NCI-H460 (cell line): ENCODE measurements at regions not wholly inside any gene's neighbourhood (a gene's known extent, or its start where the extent isn't known, plus 50 kb on each side); places are given as distances from the start of the nearest gene placed in this dataset.

Experiments used
- DNase-seq: peaks from one replicate; pipeline ENCODE4 v3.0.0-alpha.2; 2016; ENCODE audit warnings: low read depth; ENCODE audit errors: extremely low read depth

DNA sequence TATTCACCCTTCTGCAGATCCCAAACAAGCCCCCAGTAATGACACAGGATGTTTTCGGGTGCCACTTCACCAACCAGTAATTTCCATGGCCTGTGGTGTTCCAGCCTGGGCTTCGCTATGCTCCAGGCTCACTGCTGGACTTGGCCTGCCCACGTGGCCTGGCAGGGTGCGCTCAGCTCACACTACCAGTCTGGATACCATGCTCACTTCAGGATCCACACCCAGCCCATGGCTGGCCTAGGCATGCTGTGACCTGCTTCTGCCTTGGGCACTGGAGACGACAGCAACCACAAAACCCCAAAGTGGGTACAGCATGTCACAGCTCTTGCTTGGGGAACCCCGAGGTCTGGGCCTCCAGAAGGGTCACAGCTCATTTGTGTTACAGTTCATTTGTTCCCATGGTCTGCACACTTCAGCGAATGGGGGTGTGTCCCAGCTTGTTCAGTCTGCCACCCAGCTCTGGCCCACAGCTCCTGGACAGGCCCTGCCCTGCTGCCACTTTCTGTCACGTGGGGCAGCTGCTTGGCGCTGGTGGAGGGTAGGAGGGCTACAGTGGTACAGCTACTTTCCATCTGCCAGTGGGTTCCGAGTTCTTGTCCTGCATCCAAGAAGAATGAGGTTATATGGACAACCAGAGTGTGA lies 650.8 kb downstream of the MCTP2 start:
- no peak for DNase-seq

DNA sequence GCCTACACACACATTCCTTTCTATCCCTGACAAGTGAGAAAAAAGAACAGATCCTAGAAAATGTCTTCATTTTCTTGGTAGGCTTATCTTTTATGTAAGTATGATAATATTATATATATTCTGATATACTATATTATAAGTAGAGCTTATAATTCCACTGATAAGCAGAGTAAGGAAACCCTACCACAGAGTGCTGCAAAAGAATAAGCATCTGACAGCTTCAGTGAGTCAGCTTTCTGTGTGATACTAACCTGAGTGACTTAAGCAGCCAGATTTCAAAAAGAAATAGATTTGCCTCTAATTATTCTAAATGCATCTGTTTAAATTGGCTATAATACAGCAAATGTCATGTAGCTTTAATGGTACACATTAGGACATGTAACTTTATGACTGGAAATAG lies 656.0 kb downstream of the MCTP2 start:
- DNase-seq: no peak

DNA sequence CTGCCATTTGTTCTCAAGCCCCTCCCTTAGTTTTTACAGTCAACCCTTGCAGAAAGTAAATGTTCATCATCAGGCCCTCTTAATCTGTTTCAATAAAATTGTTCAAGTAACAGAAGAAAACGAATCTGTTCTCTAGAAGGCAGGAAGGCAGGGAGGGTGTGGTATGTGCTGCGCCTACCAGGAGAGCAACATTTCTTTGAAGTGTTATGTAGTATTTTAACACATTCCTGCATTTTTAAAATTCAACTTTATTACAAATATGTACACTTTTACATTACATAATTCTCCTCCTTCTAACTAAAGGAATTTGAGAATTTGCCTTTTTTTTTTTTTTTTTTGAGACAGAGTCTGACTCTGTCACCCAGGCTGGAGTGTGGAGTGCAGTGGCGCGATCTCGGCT lies 657.8 kb downstream of the MCTP2 start:
- no peak for DNase-seq

DNA sequence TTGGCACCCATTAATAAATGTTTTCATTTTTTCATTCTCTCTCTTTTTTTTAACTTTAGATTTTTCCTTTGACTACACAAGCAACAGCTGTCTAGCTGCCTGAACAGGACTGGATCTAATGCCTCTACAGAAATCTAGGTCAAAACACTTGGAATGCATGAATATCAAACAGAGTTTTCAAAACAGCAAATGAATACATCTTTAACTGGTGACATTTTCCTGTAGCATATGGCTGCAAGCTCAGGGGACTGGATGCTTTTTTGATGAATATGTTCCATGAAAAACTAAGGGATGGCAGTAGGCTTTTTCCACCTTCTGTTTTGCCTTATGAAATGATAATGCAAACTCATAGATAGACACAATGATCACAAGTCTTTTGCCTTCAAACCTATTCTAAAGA lies 661.7 kb downstream of the MCTP2 start:
- no peak for DNase-seq

DNA sequence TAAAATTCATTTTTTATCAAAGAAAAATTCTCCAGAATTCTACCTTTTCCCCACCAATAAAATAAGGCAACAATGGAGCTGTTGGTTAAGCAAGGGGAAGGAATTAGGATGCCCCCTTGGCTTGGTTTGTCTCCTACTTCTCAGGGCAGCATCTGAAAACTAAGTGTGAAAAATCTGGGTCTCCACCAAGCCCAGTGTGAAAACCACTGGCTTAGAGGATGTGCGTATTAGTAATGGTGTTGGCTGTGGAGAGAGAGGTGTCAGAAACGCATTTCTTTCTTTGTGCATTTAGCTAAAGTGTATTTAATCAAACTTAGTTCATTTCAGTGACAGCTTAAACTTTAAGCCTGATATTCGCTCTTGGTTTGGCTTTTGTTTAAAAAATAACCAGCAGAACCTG lies 662.7 kb downstream of the MCTP2 start:
- DNase-seq: no peak

DNA sequence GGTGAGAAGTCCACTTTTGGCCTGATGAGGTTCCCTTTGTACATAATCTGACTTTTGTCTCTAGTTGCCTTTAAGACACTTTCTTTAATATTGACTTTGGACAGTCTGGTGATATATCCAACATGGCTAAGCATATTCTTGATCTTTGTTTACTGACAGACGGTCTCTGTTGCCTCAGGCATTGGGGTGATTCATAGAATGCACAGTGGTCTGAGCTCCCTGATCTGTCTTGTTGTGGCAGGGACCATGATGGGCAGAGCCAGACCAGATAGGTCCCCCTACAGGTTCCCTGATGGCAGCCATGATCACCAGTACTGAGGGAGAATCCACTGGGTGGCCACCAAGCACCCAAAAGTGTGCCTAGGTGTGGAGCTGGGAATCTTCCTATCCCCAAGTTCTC lies 678.1 kb downstream of the MCTP2 start:
- no peak for DNase-seq

DNA sequence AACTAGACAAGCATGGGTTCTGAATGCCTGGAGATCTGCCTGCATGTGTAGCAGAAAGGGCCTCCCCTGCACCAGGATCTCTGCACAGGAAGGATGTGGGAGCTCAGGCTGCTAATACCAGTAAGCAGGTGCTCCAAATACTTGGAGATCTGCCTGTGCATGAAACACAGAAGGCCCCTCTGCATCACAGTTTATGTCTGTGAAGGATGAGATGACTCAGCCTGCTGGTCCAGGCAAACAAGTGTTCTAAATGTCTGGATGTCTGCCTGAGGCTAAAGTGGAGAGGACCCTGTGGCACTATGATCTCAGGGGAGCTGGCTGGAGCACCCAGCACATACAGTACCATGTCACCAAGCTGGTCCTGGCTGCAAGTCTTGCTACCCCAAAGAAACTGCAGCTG lies 678.8 kb downstream of the MCTP2 start:
- DNase-seq: no peak

DNA sequence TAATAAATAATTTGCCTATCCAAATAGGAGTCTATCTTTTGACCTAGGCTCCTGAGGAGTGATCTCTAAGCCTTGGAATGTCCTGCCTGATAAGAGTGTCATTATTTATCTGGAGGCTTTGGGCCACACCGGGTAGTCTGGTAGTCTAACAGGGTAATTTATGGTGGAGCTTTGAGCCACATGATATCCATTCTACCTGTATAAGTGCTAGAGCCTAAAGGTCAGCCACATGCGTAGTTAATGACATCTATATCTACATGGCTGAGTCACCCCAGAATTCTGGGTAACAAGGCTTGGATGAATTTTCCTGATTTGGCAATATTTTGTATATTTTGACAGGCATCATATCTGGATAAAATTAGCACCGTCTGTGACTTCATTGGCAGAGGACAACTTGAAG lies 681.4 kb downstream of the MCTP2 start:
- no peak for DNase-seq

DNA sequence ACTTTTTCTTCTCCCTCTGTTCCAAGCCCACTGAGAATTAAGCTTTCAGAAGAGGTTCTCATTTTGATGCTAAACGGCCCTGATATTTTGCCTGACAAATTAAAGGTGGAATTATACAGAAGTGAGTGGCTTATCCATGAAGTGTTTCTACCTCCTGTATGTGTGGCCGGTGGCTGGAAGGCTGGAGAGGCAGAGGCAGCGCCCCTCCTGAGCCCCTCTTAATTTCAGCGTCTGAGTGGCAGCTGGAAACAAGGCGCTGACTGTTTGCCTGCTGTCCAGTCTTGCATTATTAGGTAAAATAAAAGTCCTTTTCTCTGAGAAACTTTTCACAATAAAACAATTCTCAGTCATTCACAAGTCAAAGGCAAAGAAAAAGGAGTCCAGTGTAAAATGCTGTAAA lies 685.7 kb downstream of the MCTP2 start:
- DNase-seq: no peak

DNA sequence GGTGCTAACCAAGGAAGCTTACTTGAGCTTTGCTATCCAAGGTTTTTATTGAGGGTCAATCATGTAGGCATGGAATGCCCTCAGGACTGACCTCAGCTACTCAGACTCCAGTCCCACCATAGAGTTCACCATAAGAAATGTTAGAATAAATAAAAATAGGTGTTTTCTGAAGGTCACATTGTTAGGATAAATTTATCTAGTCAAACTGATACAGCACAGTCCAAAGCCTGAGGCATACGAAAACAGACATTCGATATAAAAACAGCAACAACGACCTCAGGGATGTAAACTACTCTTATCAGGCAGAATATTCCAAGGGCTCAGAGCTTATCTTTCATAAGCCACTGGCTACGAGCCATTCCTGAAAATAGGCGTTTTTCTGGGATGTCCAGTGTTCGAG lies 690.6 kb downstream of the MCTP2 start:
- DNase-seq: no peak

DNA sequence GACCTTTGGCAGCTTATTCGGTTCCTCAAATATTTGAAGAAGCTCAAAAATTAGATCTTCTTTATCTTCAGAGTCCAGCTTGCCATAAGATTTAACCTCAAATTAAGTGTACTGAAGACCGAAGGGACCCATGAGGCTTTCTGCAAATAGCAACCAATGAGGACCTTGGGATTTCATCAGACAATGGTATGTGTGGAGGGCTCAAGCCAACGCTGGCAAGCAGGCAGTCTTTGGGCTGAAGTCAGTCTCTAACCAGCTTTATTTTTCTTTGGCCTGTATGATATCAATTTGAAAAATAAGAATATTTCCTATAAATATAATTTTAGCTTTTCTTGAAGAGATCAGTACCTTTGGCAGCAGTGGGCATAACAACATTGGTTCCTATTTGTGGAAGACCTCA lies 692.7 kb downstream of the MCTP2 start:
- DNase-seq: no peak

DNA sequence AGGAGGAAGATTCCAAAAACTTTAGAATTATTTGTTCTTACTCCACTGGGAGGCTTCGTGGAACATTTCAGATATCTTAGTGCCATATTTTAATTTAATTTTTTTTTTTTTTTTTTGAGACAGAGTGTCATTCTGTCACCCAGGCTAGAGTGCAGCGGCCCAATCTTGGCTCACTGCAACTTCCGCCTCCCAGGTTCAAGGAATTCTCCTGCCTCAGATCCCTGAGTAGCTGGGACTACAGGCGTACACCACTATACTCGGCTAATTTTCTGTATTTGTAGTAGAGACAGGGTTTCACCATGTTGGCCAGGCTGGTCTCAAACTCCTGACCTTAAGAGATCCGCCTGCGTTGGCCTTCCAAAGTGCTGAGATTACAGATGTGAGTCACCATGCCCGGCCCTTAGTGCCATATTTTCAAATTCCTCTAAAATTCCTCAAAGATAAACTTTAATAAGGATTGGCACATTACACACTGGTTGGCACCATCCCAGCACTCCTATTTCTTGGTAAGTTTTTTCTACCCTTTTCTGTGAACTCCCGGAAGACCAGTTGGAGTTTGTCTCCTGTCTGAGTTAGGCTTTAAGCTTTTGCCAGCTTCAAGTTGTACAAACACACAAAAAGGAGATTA lies 693.7 kb downstream of the MCTP2 start:
- DNase-seq: no peak

DNA sequence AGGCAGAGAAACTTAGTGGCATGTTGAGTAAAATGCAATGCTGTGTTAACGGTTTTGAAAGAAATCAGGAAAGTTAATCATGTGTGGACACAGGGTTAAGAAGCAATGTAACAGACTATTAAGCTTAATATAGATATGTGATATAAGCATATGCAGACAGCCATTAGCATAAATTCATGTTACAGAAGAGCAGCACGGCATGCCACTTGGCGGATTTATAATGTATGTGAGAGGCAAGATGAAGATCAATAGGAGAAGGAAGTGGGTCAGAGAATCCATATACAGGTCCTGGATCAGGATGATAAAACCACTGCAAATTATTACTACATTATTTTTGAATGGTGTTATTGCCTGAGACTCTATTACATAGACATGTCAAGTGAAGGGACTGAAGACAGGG lies 694.3 kb downstream of the MCTP2 start:
- no peak for DNase-seq

DNA sequence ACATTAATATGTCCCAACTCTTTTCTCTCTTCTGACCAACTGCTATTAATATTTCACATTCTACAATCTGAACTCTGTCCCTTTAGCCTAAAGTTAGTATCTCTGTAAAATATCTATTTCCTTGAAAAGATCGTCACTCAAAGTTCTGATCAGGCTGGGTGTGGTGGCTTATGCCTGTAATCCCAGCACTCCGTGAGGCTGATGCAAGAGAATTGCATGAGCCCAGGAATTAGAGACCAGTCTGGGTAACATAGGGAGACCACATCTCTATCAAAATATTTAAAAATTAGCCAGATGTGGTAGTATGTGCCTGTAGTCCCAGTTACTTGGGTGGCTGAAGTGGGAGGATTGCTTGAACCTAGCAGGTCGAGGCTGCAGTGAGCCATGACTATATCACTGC lies 695.6 kb downstream of the MCTP2 start:
- DNase-seq: no peak

DNA sequence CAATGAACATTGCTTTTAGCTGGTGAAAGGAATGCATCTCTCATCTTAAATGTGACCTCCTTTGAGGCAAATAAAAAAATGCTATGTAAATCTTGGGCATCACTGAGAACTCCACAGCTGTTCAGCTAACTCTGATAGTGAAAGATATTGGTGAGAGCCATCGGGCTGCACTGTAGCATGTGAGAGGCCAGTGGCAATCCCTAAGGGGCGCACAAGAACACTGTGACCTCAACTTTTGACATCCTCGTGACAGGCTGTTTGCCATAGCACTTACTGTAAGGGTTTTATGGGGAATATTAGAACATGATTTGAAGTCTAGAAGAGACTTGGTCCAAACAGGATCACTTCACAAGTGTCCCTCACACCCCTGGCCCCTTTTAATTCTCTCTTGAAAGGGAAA lies 697.9 kb downstream of the MCTP2 start:
- no peak for DNase-seq

DNA sequence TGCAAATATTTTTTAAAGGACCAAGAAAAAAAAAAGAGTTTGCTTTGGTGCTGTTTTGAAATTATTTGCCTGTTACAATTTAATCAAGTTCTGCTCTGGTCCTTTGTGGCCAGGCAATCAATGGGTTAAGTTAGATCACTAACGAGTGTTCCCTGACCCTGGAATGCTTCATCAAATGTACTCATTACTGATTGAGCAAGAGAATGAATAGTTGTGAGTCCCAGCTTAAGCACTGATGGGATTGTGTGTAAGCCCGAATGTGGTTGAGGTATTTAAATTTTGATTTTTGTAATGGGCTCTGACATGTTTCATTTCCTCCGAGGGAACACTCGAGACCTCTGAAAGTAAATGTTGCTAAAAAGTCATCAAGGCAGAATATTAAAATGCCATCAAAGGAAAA lies 699.1 kb downstream of the MCTP2 start:
- DNase-seq: no peak

DNA sequence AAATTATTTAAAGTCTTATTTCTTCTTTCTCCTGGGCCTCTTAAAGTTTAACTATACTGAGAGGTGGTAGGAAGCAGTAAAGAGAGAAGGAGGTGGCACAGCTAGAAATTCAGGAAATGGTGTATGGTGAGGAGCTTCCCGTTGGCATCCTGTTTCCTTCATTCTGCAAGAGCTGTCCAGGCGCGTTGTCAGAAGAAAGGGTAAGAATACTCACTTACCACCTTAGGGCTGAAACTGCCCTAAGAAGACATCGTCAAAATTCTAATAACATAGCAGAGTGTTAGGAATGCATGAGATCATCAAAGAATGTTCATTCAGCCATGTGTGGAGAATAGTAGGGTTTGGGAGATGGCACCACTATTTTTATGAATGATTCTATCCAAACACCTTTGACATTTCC lies 699.6 kb downstream of the MCTP2 start:
- no peak for DNase-seq

DNA sequence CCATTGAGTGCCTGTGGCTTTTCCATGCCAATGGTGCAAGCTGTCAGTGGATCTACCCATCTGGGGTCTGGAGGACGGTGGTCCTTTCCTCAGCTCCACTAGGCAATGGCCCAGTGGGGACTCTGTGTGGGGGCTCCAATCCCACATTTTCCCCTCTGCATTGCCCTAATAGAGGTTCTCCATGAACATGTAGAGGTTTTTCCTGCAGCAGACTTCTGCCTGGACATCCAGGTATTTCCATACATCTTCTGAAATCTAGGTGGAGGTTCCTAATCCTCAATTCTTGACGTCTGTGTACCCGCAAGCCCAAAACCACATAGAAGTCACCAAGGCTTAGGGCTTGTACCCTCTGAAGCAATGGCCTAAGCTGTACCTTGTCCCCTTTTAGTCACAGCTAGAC lies 703.1 kb downstream of the MCTP2 start:
- DNase-seq: no peak

DNA sequence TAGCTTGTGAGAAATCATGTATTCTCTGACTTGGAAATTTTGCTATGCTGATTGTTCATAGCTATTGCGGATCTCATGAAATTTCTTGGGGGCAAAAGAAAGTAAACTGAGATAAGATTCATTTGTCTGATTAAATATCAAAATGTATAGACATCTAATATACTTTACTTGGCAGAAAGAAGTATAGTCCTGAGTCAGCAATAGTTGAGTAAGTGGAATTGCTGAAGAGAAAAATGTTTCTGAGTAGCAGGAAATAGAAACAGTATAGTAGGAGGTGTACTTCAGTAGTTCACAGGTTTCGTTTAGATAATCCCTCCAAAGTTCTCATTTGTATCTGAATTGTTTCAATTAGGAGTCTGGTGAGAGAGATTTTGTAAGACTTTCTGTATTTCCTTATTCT lies 705.9 kb downstream of the MCTP2 start:
- no peak for DNase-seq

DNA sequence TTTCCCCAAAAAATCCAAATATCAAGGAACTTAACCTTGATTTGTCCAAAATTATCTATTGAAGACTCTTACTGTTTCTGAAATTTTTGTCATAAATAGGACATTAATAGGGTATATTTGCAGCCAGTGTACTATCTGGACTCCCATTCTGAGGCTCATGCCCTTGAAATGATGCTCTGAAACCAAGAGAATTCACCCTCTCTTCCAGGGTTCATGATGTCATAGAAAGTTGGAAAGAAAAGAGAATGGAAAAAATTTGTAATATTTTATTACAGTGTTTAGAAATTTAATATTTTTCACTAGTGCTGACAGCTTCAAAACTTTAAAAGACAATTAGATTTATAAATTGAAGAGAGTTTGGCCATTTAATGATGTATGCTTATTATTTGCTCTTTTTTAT lies 712.5 kb downstream of the MCTP2 start:
- no peak for DNase-seq

DNA sequence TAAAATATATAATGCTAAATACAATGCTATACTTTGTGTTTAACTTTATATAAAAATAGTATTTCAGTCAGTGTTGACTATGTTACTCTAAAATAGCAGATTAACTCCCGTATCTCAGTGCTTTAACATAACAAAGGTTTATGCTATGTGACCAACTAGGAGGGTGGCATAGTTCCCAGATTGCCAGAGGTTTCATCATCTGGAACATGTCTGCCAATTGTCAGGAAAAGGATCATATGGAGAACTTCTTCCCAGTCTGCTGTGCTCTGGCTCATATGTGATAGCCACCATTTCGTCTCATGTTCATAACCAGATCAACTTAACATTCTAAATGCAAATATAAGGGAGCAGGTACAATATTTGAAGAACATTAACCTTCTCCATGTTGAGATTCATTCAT lies 720.2 kb downstream of the MCTP2 start:
- DNase-seq: no peak

DNA sequence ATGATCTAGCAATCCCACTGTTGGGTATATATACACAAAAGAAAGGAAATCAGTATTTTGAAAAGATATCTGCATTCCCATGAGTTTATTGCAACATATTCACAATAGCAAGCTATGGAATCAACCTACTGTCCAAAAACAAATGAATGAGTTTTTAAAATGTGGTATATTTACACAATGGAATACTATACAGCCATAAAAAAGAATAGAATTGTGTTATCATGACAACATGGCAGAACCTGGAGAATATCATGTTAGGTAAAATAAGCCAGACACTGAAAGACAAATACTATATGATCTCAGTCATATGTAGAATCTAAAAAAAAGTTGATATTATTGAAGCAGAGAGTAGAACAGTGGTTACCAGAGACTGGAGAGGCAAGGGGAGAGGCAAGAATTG lies 732.6 kb downstream of the MCTP2 start:
- DNase-seq: no peak

DNA sequence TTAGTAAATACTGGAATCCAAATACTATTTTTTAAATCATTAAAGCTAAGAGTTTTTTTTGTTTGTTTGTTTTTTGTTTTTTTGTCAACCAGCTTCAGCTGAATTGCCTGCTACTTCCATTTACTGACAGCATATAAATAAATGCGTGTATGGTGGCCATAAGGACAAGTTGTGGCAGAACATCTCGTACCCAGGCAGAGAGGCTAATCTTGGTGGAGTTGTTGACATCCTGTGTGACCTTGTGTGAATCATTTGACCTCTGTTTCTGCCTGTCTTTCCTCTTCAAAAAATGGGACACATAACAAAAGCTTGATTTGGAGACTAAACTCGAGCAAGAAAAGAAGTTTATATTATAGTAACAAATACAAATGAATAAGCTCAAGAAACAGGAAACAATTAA lies 734.2 kb downstream of the MCTP2 start:
- DNase-seq: no peak
